ENCODE measurements at regions not wholly inside any gene's neighbourhood (a gene's known extent, or its start where the extent isn't known, plus 50 kb on each side); places are given as distances from the start of the nearest gene placed in this dataset.

GRCh38 chr7:16353226-16353625 lies 68.1 kb downstream of the CRPPA start:
- TF ChIP-seq CTCF (conservative IDR thresholded peaks at IDR 0.05; ENCODE audit: low read depth, low read length), result no peak
- no peak for TF ChIP-seq EZH2 (IDR thresholded peaks at IDR 0.05; ENCODE audit: borderline replicate concordance, low read depth, low read length, poor library complexity, severe bottlenecking)

All from A673 (cell line).